ENCODE measurements at regions not wholly inside any gene's neighbourhood (a gene's known extent, or its start where the extent isn't known, plus 50 kb on each side); places are given as distances from the start of the nearest gene placed in this dataset.
A peak's percentile ranks its signal among the peaks of the same experiment; 100 is the strongest.
"Not testable (repeated sequence)": the region's sequence is repeated elsewhere in the genome, so short reads cannot be mapped to it uniquely, and the experiment has no call there.

GRCh38 chr6:84304881-84305280, 77.4 kb upstream of the CEP162 start:
- Histone ChIP-seq H3K27me3 (ENCODE audit: control insufficient read depth, low read length) (no peaks in the 10 kb centered on the region), H3K9me2 (replicated peaks; ENCODE audit: control insufficient read depth, low read length) (no peaks in the 10 kb centered on the region), H4K20me1 (ENCODE audit: control insufficient read depth, insufficient read depth, low read depth, low read length) (no peaks in the 10 kb centered on the region), H3K36me3 (ENCODE audit: control insufficient read depth, low read length) (no peaks in the 10 kb centered on the region), H3K27ac (ENCODE audit: low read depth, low read length) (no peak overlapping the region), H3K4me1 (ENCODE audit: control insufficient read depth, low read length) (no peaks in the 10 kb centered on the region), H3K4me3 (ENCODE audit: low read length) (no peak overlapping the region), H3F3A (ENCODE audit: control insufficient read depth, insufficient read depth) (no peaks in the 10 kb centered on the region), H3K4me2 (ENCODE audit: low read length) (no peak overlapping the region), H3K79me2 (ENCODE audit: control insufficient read depth, low read length) (no peaks in the 10 kb centered on the region), H3K9me3 (ENCODE audit: control insufficient read depth, insufficient read depth, low read length) (no peaks in the 10 kb centered on the region)
- TF ChIP-seq, protein P1, sequence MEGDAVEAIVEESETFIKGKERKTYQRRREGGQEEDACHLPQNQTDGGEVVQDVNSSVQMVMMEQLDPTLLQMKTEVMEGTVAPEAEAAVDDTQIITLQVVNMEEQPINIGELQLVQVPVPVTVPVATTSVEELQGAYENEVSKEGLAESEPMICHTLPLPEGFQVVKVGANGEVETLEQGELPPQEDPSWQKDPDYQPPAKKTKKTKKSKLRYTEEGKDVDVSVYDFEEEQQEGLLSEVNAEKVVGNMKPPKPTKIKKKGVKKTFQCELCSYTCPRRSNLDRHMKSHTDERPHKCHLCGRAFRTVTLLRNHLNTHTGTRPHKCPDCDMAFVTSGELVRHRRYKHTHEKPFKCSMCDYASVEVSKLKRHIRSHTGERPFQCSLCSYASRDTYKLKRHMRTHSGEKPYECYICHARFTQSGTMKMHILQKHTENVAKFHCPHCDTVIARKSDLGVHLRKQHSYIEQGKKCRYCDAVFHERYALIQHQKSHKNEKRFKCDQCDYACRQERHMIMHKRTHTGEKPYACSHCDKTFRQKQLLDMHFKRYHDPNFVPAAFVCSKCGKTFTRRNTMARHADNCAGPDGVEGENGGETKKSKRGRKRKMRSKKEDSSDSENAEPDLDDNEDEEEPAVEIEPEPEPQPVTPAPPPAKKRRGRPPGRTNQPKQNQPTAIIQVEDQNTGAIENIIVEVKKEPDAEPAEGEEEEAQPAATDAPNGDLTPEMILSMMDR (IDR thresholded peaks at IDR 0.05; ENCODE audit: low read depth, low read length, poor library complexity, severe bottlenecking) = no peak
- no peak for TF ChIP-seq EZH2phosphoT487 (IDR thresholded peaks at IDR 0.05; ENCODE audit: borderline replicate concordance, low read length)

GRCh38 chr6:84291033-84291432, 63.6 kb upstream of the CEP162 start:
- H3K36me3 ChIP-seq (ENCODE audit: control insufficient read depth, low read length); H3K79me2 ChIP-seq (ENCODE audit: control insufficient read depth, low read length); H3K27me3 ChIP-seq (ENCODE audit: control insufficient read depth, low read length); H3K4me1 ChIP-seq (ENCODE audit: control insufficient read depth, low read length); H3K27ac ChIP-seq (ENCODE audit: low read depth, low read length); H3K4me3 ChIP-seq (ENCODE audit: low read length); H3F3A ChIP-seq (ENCODE audit: control insufficient read depth, insufficient read depth); H4K20me1 ChIP-seq (ENCODE audit: control insufficient read depth, insufficient read depth, low read depth, low read length); H3K9me2 ChIP-seq (replicated peaks; ENCODE audit: control insufficient read depth, low read length); H3K4me2 ChIP-seq (ENCODE audit: low read length); H3K9me3 ChIP-seq (ENCODE audit: control insufficient read depth, insufficient read depth, low read length): not testable (repeated sequence)

- Histone ChIP-seq H3K4me3 (ENCODE audit: low read length) (no peak overlapping the region), H3K79me2 (ENCODE audit: control insufficient read depth, low read length) (no peaks in the 10 kb centered on the region), H3K27ac (ENCODE audit: low read depth, low read length) (no peak overlapping the region), H3K4me2 (ENCODE audit: low read length) (no peak overlapping the region), H3K9me2 (replicated peaks; ENCODE audit: control insufficient read depth, low read length) (no peaks in the 10 kb centered on the region), H3K9me3 (ENCODE audit: control insufficient read depth, insufficient read depth, low read length) (no peaks in the 10 kb centered on the region), H4K20me1 (ENCODE audit: control insufficient read depth, insufficient read depth, low read depth, low read length) (no peaks in the 10 kb centered on the region), H3K36me3 (ENCODE audit: control insufficient read depth, low read length) (no peaks in the 10 kb centered on the region), H3K27me3 (ENCODE audit: control insufficient read depth, low read length) (no peaks in the 10 kb centered on the region), H3F3A (ENCODE audit: control insufficient read depth, insufficient read depth) (no peaks in the 10 kb centered on the region), H3K4me1 (ENCODE audit: control insufficient read depth, low read length) (no peaks in the 10 kb centered on the region)
- no peak for TF ChIP-seq EZH2phosphoT487 (IDR thresholded peaks at IDR 0.05; ENCODE audit: borderline replicate concordance, low read length)
- TF ChIP-seq, protein P1 (IDR thresholded peaks at IDR 0.05; ENCODE audit: low read depth, low read length, poor library complexity, severe bottlenecking) = peak; percentile 38
Observed at GRCh38 chr6:84284428-84285049, 57.1 kb upstream of the CEP162 start.

DNA sequence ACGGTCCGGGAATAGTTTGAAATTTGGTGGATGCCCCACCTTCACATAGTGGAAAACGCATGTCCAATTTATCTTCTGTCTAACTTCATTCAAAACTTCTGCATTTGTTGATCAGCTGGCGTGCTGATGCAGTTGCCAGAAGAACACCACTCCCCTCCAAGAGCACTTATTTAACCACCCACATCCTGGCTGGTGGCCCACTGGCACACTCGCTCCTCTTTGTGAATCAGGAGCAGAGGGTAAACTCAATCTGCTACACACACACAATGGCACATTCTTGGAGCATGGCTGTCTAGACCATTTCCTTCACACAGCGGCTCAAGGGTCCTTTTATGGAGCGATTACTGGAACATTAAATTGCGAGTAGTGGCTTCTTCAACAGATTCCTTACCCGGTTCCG, 55.1 kb upstream of the CEP162 start:
- Histone ChIP-seq H3K9me3 (ENCODE audit: control insufficient read depth, insufficient read depth, low read length) (no peaks in the 10 kb centered on the region), H3K4me2 (ENCODE audit: low read length) (no peak overlapping the region)
- TF ChIP-seq, protein P1 (IDR thresholded peaks at IDR 0.05; ENCODE audit: low read depth, low read length, poor library complexity, severe bottlenecking) = no peak
- no peak for TF ChIP-seq EZH2phosphoT487 (IDR thresholded peaks at IDR 0.05; ENCODE audit: borderline replicate concordance, low read length)

More for the DNA sequence above, 55.1 kb upstream of the CEP162 start:
- Histone ChIP-seq H4K20me1 (ENCODE audit: control insufficient read depth, insufficient read depth, low read depth, low read length) (no peaks in the 10 kb centered on the region), H3K79me2 (ENCODE audit: control insufficient read depth, low read length) (no peaks in the 10 kb centered on the region), H3K4me1 (ENCODE audit: control insufficient read depth, low read length) (no peaks in the 10 kb centered on the region), H3K4me3 (ENCODE audit: low read length) (no peak overlapping the region), H3K27me3 (ENCODE audit: control insufficient read depth, low read length) (no peaks in the 10 kb centered on the region), H3K36me3 (ENCODE audit: control insufficient read depth, low read length) (no peaks in the 10 kb centered on the region), H3K9me2 (replicated peaks; ENCODE audit: control insufficient read depth, low read length) (no peaks in the 10 kb centered on the region), H3K27ac (ENCODE audit: low read depth, low read length) (no peak overlapping the region), H3F3A (ENCODE audit: control insufficient read depth, insufficient read depth) (no peaks in the 10 kb centered on the region)
